Lower leg skin (tissue), 4 donors: ENCODE measurements at regions not wholly inside any gene's neighbourhood (a gene's known extent, or its start where the extent isn't known, plus 50 kb on each side); places are given as distances from the start of the nearest gene placed in this dataset.

Source experiments
- DNase-seq, 2 donors: peaks; one replicate each; pipeline ENCODE4 v3.0.0-alpha.2; 2019; ENCODE audit warnings: low spot score in 2 of 2
- H3K4me3 ChIP-seq: fragments of 200-600 bp; sonication (generic); 2 replicates; pipeline ENCODE4 v1.5.1; 2017; ENCODE audit warnings: mild to moderate bottlenecking, low read depth; ENCODE audit not compliant: poor library complexity, severe bottlenecking
- CTCF ChIP-seq, 3 donors: fragments of 450-650 bp; IDR thresholded peaks; one replicate each; pipeline ENCODE4 v1.5.1; 2016; ENCODE audit warnings: antibody characterized with exemption in 3 of 3, mild to moderate bottlenecking in 3 of 3, moderate library complexity in 2 of 3
- POLR2A ChIP-seq, 2 donors: fragments of 450-650 bp; IDR thresholded peaks; one replicate each; pipeline ENCODE4 v1.6.1; 2016 to 2017; ENCODE audit warnings: antibody characterized with exemption in 2 of 2, mild to moderate bottlenecking in 1 of 2, moderate library complexity in 1 of 2
- intact Hi-C: fragments of 100-400 bp; cut with DNase I; formaldehyde crosslinking; loops from one replicate; pipeline ENCODE4 v1.15.0; 2023; ENCODE audit warnings: low total_unique reads

- no peak for DNase-seq
- intact Hi-C loops: no loop called here
- no peak for TF ChIP-seq POLR2A (IDR thresholded peaks at IDR 0.05)
- TF ChIP-seq CTCF (IDR thresholded peaks at IDR 0.05): no peak
- no peak overlapping the region for H3K4me3 ChIP-seq
Measured at GRCh38 chr6:58419321-58419720, 1101.9 kb downstream of the PRIM2 start.
